HL-60 (cell line): ENCODE measurements at regions not wholly inside any gene's neighbourhood (a gene's known extent, or its start where the extent isn't known, plus 50 kb on each side); places are given as distances from the start of the nearest gene placed in this dataset.

ENCODE experiments used
- DNase-seq, 2 experiments: peaks; one replicate each; pipeline ENCODE4 v3.0.0-alpha.2; 2010 to 2020; ENCODE audit warnings: low read depth in 1 of 2, low spot score in 1 of 2
- H3K27ac ChIP-seq: fragments of 250-450 bp; sonication (Bioruptor Pico); replicated peaks from 2 replicates; pipeline ENCODE4 v1.5.1; 2020; ENCODE audit warnings: mild to moderate bottlenecking, moderate library complexity
- H3K27me3 ChIP-seq: fragments of 250-450 bp; sonication (Bioruptor Pico); 2 replicates; pipeline ENCODE4 v1.5.1; 2021; ENCODE audit warnings: mild to moderate bottlenecking, moderate library complexity; ENCODE audit not compliant: insufficient read depth, poor library complexity, severe bottlenecking
- H3K4me3 ChIP-seq: replicated peaks from 2 replicates; pipeline ENCODE4 v1.5.1; 2011; ENCODE audit warnings: mild to moderate bottlenecking, control low read depth, low read length; ENCODE audit not compliant: insufficient read depth
- CTCF ChIP-seq: IDR thresholded peaks from one replicate; pipeline ENCODE4 v1.5.1; 2011; ENCODE audit warnings: low read length, control low read depth, inconsistent platforms; ENCODE audit not compliant: insufficient read depth
- GABPA ChIP-seq: IDR thresholded peaks from 2 replicates; pipeline ENCODE4 v1.6.1; 2012; ENCODE audit warnings: low read depth
- POLR2AphosphoS5 ChIP-seq: IDR thresholded peaks from 2 replicates; pipeline ENCODE4 v1.6.1; 2012; ENCODE audit warnings: low read depth
- REST ChIP-seq: IDR thresholded peaks from 2 replicates; pipeline ENCODE4 v1.6.1; 2012; ENCODE audit warnings: low read depth; ENCODE audit not compliant: insufficient replicate concordance
- SPI1 ChIP-seq: IDR thresholded peaks from 2 replicates; pipeline ENCODE4 v1.6.1; 2012; ENCODE audit warnings: low read depth, mild to moderate bottlenecking, borderline replicate concordance

GRCh38 chr6:9057937-9058336 lies 622.6 kb upstream of the SLC35B3 start:
- TF ChIP-seq GABPA (no peak), REST (no peak), POLR2AphosphoS5 (no peak), CTCF (no peak), SPI1 (no peak)
- H3K27ac ChIP-seq = no peak overlapping the region
- peaks cover 6% of the 10 kb centered on the region for H3K27me3 ChIP-seq
- DNase-seq = no peak
- H3K4me3 ChIP-seq = no peak overlapping the region

- no peak for DNase-seq
- H3K4me3 ChIP-seq = no peak overlapping the region
- no peak overlapping the region for H3K27ac ChIP-seq
- no peak for TF ChIP-seq GABPA
- peaks cover 6% of the 10 kb centered on the region for H3K27me3 ChIP-seq
These were observed 621.2 kb upstream of the SLC35B3 start for GRCh38 chr6:9056556-9056955.

- H3K27me3 ChIP-seq = no peaks in the 10 kb centered on the region
- TF ChIP-seq GABPA (no peak), REST (no peak), CTCF (no peak), SPI1 (no peak), POLR2AphosphoS5 (no peak)
- no peak for DNase-seq
These were observed 609.1 kb upstream of the SLC35B3 start for GRCh38 chr6:9044426-9044825.

GRCh38 chr6:9040718-9041117 lies 605.4 kb upstream of the SLC35B3 start:
- Histone ChIP-seq H3K4me3 (no peak overlapping the region), H3K27me3 (no peaks in the 10 kb centered on the region), H3K27ac (no peak overlapping the region)
- no peak for DNase-seq
- TF ChIP-seq CTCF (no peak), POLR2AphosphoS5 (no peak), REST (no peak), SPI1 (no peak), GABPA (no peak)

More at GRCh38 chr6:9044426-9044825, 609.1 kb upstream of the SLC35B3 start:
- Histone ChIP-seq H3K27ac (no peak overlapping the region), H3K4me3 (no peak overlapping the region)
